ENCODE measurements at regions not wholly inside any gene's neighbourhood (a gene's known extent, or its start where the extent isn't known, plus 50 kb on each side); places are given as distances from the start of the nearest gene placed in this dataset.

DNA sequence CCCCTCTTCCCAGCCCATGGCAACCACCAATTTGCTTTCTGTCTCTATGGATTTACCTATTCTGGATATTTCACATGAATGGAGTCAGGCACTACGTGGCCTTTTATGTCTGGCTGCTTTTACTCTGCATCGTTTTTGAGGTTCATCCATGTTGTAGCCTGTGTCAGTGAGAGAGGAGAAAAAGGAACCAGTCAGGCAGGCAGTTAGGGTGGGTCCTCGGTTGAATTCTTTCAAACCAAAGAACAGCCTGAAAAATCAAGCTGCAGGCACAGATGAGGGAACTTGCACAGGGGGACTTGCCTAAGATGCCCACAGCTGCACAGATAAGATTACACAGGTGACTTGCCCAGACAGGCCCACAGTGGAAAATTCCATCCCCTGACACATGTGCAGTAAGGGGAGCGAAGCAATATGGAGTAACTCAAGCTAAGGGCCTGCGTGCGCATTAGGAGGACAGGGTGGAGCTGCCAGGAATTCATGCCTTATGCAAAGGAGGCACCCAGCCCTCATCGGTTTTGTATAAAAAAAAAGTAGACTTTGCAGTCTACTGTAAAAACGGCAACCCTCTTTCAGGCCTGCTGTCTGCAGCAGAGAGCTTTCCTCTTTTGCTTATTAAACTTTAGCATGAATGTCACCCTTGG, 152.4 kb upstream of the RFLNA start:
- TF ChIP-seq, protein P1, sequence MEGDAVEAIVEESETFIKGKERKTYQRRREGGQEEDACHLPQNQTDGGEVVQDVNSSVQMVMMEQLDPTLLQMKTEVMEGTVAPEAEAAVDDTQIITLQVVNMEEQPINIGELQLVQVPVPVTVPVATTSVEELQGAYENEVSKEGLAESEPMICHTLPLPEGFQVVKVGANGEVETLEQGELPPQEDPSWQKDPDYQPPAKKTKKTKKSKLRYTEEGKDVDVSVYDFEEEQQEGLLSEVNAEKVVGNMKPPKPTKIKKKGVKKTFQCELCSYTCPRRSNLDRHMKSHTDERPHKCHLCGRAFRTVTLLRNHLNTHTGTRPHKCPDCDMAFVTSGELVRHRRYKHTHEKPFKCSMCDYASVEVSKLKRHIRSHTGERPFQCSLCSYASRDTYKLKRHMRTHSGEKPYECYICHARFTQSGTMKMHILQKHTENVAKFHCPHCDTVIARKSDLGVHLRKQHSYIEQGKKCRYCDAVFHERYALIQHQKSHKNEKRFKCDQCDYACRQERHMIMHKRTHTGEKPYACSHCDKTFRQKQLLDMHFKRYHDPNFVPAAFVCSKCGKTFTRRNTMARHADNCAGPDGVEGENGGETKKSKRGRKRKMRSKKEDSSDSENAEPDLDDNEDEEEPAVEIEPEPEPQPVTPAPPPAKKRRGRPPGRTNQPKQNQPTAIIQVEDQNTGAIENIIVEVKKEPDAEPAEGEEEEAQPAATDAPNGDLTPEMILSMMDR (conservative IDR thresholded peaks at IDR 0.05; ENCODE audit: low read depth, low read length): no peak
- no peak for DNase-seq (ENCODE audit: low read depth)

GRCh38 chr12:124143726-124144125, 151.2 kb upstream of the RFLNA start:
- no peak for DNase-seq (ENCODE audit: low read depth)
- TF ChIP-seq, protein P1 (conservative IDR thresholded peaks at IDR 0.05; ENCODE audit: low read depth, low read length): no peak
- H3K4me3 ChIP-seq (ENCODE audit: low read depth, low read length): no peak overlapping the region

More for the DNA sequence above, 152.4 kb upstream of the RFLNA start:
- H3K4me3 ChIP-seq (ENCODE audit: low read depth, low read length): no peak overlapping the region

- no peak for DNase-seq (ENCODE audit: low read depth)
- TF ChIP-seq, protein P1 (conservative IDR thresholded peaks at IDR 0.05; ENCODE audit: low read depth, low read length): no peak
- no peak overlapping the region for H3K4me3 ChIP-seq (ENCODE audit: low read depth, low read length)
Observed at GRCh38 chr12:124144531-124145194, 150.2 kb upstream of the RFLNA start.

- no peak overlapping the region for H3K4me3 ChIP-seq (ENCODE audit: low read depth, low read length)
- TF ChIP-seq, protein P1 (conservative IDR thresholded peaks at IDR 0.05; ENCODE audit: low read depth, low read length): no peak
- DNase-seq (ENCODE audit: low read depth): no peak
Observed at GRCh38 chr12:124147027-124147426, 147.9 kb upstream of the RFLNA start.

- DNase-seq (ENCODE audit: low read depth): no peak
- TF ChIP-seq, protein P1 (conservative IDR thresholded peaks at IDR 0.05; ENCODE audit: low read depth, low read length): no peak
- no peak overlapping the region for H3K4me3 ChIP-seq (ENCODE audit: low read depth, low read length)
Observed at GRCh38 chr12:124147575-124147974, 147.3 kb upstream of the RFLNA start.

GRCh38 chr12:124148481-124149273, 146.2 kb upstream of the RFLNA start:
- DNase-seq (ENCODE audit: low read depth): no peak
- no peak overlapping the region for H3K4me3 ChIP-seq (ENCODE audit: low read depth, low read length)
- TF ChIP-seq, protein P1 (conservative IDR thresholded peaks at IDR 0.05; ENCODE audit: low read depth, low read length): no peak

All from epithelial cell of proximal tubule (primary cell).